GM23248 (cell line): ENCODE measurements at regions not wholly inside any gene's neighbourhood (a gene's known extent, or its start where the extent isn't known, plus 50 kb on each side); places are given as distances from the start of the nearest gene placed in this dataset.

Experiments
- DNase-seq: peaks from one replicate; pipeline ENCODE4 v3.0.0-alpha.2; 2015
- H2AFZ ChIP-seq: fragments of 200-600 bp; sonication (generic); 2 replicates; pipeline ENCODE4 v1.6.1; 2016; ENCODE audit warnings: antibody characterized with exemption
- H3F3A ChIP-seq: fragments of 200-600 bp; sonication (generic); 2 replicates; pipeline ENCODE4 v1.6.1; 2016; ENCODE audit warnings: mild to moderate bottlenecking, antibody characterized with exemption, mixed run types; ENCODE audit not compliant: insufficient read depth
- H3K27ac ChIP-seq: fragments of 200-600 bp; sonication (generic); 2 replicates; pipeline ENCODE4 v1.5.1; 2016; ENCODE audit warnings: mild to moderate bottlenecking
- H3K27me3 ChIP-seq: fragments of 200-600 bp; sonication (generic); replicated peaks from 2 replicates; pipeline ENCODE4 v1.6.1; 2016; ENCODE audit warnings: mild to moderate bottlenecking; ENCODE audit not compliant: insufficient read depth
- H3K36me3 ChIP-seq: fragments of 200-600 bp; sonication (generic); 2 replicates; pipeline ENCODE4 v1.6.1; 2016; ENCODE audit warnings: low read depth, mild to moderate bottlenecking
- H3K4me1 ChIP-seq: fragments of 200-600 bp; sonication (generic); 2 replicates; pipeline ENCODE4 v1.6.1; 2016; ENCODE audit warnings: mild to moderate bottlenecking; ENCODE audit not compliant: insufficient read depth
- H3K4me2 ChIP-seq: fragments of 200-600 bp; sonication (generic); one replicate; pipeline ENCODE4 v1.6.1; 2016; ENCODE audit warnings: mild to moderate bottlenecking; ENCODE audit not compliant: unreplicated experiment
- H3K4me3 ChIP-seq: fragments of 200-600 bp; sonication (generic); 2 replicates; pipeline ENCODE4 v1.5.1; 2016; ENCODE audit warnings: mild to moderate bottlenecking
- H3K79me2 ChIP-seq: fragments of 200-600 bp; sonication (generic); 2 replicates; pipeline ENCODE4 v1.6.1; 2016; ENCODE audit warnings: mild to moderate bottlenecking; ENCODE audit not compliant: insufficient read depth
- H3K9ac ChIP-seq: fragments of 200-600 bp; sonication (generic); 2 replicates; pipeline ENCODE4 v1.6.1; 2016; ENCODE audit warnings: mild to moderate bottlenecking
- H3K9me2 ChIP-seq: fragments of 200-600 bp; sonication (generic); 2 replicates; pipeline ENCODE4 v1.6.1; 2016; ENCODE audit warnings: mixed run types, mild to moderate bottlenecking, moderate library complexity; ENCODE audit not compliant: insufficient read depth
- H3K9me3 ChIP-seq: fragments of 200-600 bp; sonication (generic); one replicate; pipeline ENCODE4 v1.6.1; 2017; ENCODE audit warnings: low read depth
- H4K20me1 ChIP-seq: fragments of 200-600 bp; sonication (generic); 2 replicates; pipeline ENCODE4 v1.6.0; 2016; ENCODE audit not compliant: insufficient read depth
- EZH2 ChIP-seq: fragments of 200-600 bp; sonication (generic); IDR thresholded peaks from 2 replicates; pipeline ENCODE4 v1.6.1; 2018; ENCODE audit warnings: antibody characterized with exemption, mild to moderate bottlenecking; ENCODE audit not compliant: insufficient read depth, poor library complexity, severe bottlenecking
- EZH2phosphoT487 ChIP-seq: fragments of 200-600 bp; sonication (generic); IDR thresholded peaks from 2 replicates; pipeline ENCODE4 v1.6.1; 2018; ENCODE audit warnings: antibody characterized with exemption, moderate library complexity, mild to moderate bottlenecking, low read depth; ENCODE audit not compliant: insufficient read depth
- WGBS, 2 experiments: methylation state at CpG; one replicate each; pipeline ENCODE4 v1.1.6; 2015 to 2017; ENCODE audit warnings: low lambda C conversion rate in 2 of 2, low coverage in 1 of 2; ENCODE audit errors: missing lambda C conversion rate in 2 of 2; 5-methylcytosine and 5-hydroxymethylcytosine counted together
- in situ Hi-C: fragments of 300-500 bp; cut with MboI; formaldehyde crosslinking; loops from 2 replicates; pipeline ENCODE4 v1.15.0; 2020

DNA sequence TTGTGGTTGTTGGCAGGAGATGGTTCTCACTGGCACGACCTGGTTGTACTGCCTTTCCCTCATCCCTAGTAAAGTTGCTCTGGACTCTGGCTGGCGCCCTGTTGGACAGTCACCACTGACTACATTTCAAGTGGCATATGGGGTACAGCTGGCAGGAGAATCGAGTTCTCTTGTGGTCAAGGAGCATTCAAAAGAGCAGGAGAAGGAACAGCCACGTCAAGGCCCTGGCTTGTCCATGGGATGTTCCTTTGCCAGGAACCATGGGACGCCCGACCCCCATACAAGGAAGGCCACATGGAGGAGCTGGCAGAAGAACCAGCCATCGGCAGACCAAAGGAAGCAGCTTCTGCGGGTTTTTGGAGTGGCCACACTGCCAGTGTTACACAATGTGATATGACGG, 87.0 kb upstream of the SLC25A13 start:
- 56 to 67% methylated on average over 9 of the region's 9 CpGs for WGBS, 2 experiments
- in situ Hi-C loops = no loop called here
- Histone ChIP-seq H3K9me3 (no peaks in the 10 kb centered on the region), H3K79me2 (no peaks in the 10 kb centered on the region), H3K4me3 (no peak overlapping the region), H3K4me2 (no peak overlapping the region), H3K27ac (no peak overlapping the region), H3K9ac (no peak overlapping the region), H3K9me2 (no peaks in the 10 kb centered on the region), H3K4me1 (no peaks in the 10 kb centered on the region), H3F3A (no peaks in the 10 kb centered on the region), H4K20me1 (no peaks in the 10 kb centered on the region), H2AFZ (no peak overlapping the region), H3K36me3 (no peaks in the 10 kb centered on the region), H3K27me3 (no peaks in the 10 kb centered on the region; the same call in 1 of the 2 replicates)
- DNase-seq = no peak
- no peak for TF ChIP-seq EZH2phosphoT487
- no peak for TF ChIP-seq EZH2

- Histone ChIP-seq H3K9me3 (no peaks in the 10 kb centered on the region), H3K4me1 (no peaks in the 10 kb centered on the region), H3K79me2 (no peaks in the 10 kb centered on the region), H3K27me3 (no peaks in the 10 kb centered on the region; the same call in 1 of the 2 replicates), H2AFZ (no peak overlapping the region), H3K9me2 (no peaks in the 10 kb centered on the region), H3K4me3 (no peak overlapping the region), H3K36me3 (no peaks in the 10 kb centered on the region), H4K20me1 (no peaks in the 10 kb centered on the region), H3F3A (no peaks in the 10 kb centered on the region), H3K27ac (no peak overlapping the region), H3K9ac (no peak overlapping the region), H3K4me2 (no peak overlapping the region)
- TF ChIP-seq EZH2phosphoT487 (no peak), EZH2 (no peak)
- DNase-seq = peak; percentile 38
- in situ Hi-C loops = no loop called here
Measured at GRCh38 chr7:96407427-96407826, 85.5 kb upstream of the SLC25A13 start.

DNA sequence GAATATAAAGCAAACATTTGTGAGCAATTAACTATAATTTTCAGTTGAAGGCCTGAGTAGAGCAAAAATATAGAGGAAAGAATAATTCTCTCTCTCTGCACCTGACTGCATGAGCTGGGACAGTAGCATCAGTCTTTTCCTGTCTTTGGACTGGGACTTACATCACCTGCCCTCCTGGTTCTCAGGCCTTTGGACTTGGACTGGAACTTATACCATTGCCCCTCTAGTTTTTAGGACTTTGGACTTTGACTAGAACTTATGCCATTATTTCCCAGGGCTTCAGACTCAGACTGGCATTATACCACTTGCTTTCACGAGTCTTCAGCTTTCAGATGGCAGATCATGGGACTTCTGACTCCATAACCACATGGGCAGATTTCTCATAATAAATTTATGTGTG, 81.0 kb upstream of the SLC25A13 start:
- Histone ChIP-seq H3F3A (no peaks in the 10 kb centered on the region), H3K79me2 (no peaks in the 10 kb centered on the region), H3K4me1 (no peaks in the 10 kb centered on the region; the same call in 1 of the 2 replicates), H3K9ac (no peak overlapping the region), H3K9me2 (no peaks in the 10 kb centered on the region), H3K9me3 (no peaks in the 10 kb centered on the region), H3K27me3 (no peaks in the 10 kb centered on the region; the same call in 1 of the 2 replicates), H3K4me3 (no peak overlapping the region), H4K20me1 (no peaks in the 10 kb centered on the region), H2AFZ (no peak overlapping the region), H3K4me2 (no peak overlapping the region), H3K36me3 (no peaks in the 10 kb centered on the region), H3K27ac (no peak overlapping the region)
- no peak for TF ChIP-seq EZH2phosphoT487
- no peak for TF ChIP-seq EZH2
- WGBS, 2 experiments = 54 to 62% methylated on average over 1 of the region's 1 CpG
- in situ Hi-C loops = no loop called here
- no peak for DNase-seq

- Histone ChIP-seq H2AFZ (no peak overlapping the region), H3K27me3 (no peaks in the 10 kb centered on the region; the same call in 1 of the 2 replicates), H3K4me2 (no peak overlapping the region), H3F3A (no peaks in the 10 kb centered on the region), H3K4me3 (no peak overlapping the region), H3K79me2 (no peaks in the 10 kb centered on the region), H4K20me1 (no peaks in the 10 kb centered on the region), H3K36me3 (no peaks in the 10 kb centered on the region), H3K9ac (no peak overlapping the region), H3K4me1 (no peaks in the 10 kb centered on the region; the same call in 1 of the 2 replicates), H3K9me3 (no peaks in the 10 kb centered on the region), H3K9me2 (no peaks in the 10 kb centered on the region), H3K27ac (no peak overlapping the region)
- 43 to 52% methylated on average over 2 of the region's 2 CpGs for WGBS, 2 experiments
- DNase-seq = no peak
- no peak for TF ChIP-seq EZH2phosphoT487
- TF ChIP-seq EZH2 = no peak
- in situ Hi-C loops = no loop called here
Measured at GRCh38 chr7:96401200-96401599, 79.3 kb upstream of the SLC25A13 start.

DNA sequence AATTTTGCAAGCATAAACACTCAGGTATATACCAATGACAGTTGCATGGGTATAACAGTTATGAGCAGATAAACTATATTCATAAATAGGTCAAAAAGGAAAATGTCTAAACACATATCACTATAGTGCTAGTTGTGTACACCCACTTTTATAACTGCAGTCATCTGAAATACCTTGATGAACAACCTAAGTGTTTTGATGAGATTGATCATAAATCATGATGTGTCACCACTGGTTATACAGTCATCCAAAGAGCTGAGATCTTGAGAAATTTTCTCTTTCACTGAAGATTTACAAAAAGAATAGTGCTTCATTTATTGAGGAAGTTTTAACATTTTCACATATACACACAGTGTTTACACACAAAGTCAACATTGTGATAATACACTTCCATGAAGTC, 78.6 kb upstream of the SLC25A13 start:
- H2AFZ ChIP-seq = no peak overlapping the region
- TF ChIP-seq EZH2 (no peak), EZH2phosphoT487 (no peak)
- in situ Hi-C loops = no loop called here

More for the DNA sequence above, 78.6 kb upstream of the SLC25A13 start:
- H3K27me3 ChIP-seq = no peaks in the 10 kb centered on the region; the same call in 1 of the 2 replicates
- H3K27ac ChIP-seq = no peak overlapping the region
- no peak overlapping the region for H3K9ac ChIP-seq
- H3K79me2 ChIP-seq = no peaks in the 10 kb centered on the region
- no peaks in the 10 kb centered on the region for H3K36me3 ChIP-seq
- no peaks in the 10 kb centered on the region for H4K20me1 ChIP-seq
- no peak overlapping the region for H3K4me3 ChIP-seq
- DNase-seq = no peak
- no peaks in the 10 kb centered on the region; the same call in 1 of the 2 replicates for H3K4me1 ChIP-seq
- H3K9me2 ChIP-seq = no peaks in the 10 kb centered on the region
- no peak overlapping the region for H3K4me2 ChIP-seq
- H3K9me3 ChIP-seq = no peaks in the 10 kb centered on the region
- H3F3A ChIP-seq = no peaks in the 10 kb centered on the region
